Fibroblast of villous mesenchyme (primary cell): ENCODE measurements at regions not wholly inside any gene's neighbourhood (a gene's known extent, or its start where the extent isn't known, plus 50 kb on each side); places are given as distances from the start of the nearest gene placed in this dataset.

ENCODE experiments used
- DNase-seq: peaks from one replicate; pipeline ENCODE4 v3.0.0-alpha.2; 2010; ENCODE audit warnings: low read depth
- H3K4me3 ChIP-seq: 2 replicates; pipeline ENCODE4 v1.5.1; 2011; ENCODE audit warnings: low read depth, mild to moderate bottlenecking, low read length
- TF ChIP-seq, protein P1 (sequence below): IDR thresholded peaks from 2 replicates; pipeline ENCODE4 v1.5.1; 2012; ENCODE audit warnings: low read depth, mild to moderate bottlenecking, low read length; ENCODE audit not compliant: insufficient read depth

DNA sequence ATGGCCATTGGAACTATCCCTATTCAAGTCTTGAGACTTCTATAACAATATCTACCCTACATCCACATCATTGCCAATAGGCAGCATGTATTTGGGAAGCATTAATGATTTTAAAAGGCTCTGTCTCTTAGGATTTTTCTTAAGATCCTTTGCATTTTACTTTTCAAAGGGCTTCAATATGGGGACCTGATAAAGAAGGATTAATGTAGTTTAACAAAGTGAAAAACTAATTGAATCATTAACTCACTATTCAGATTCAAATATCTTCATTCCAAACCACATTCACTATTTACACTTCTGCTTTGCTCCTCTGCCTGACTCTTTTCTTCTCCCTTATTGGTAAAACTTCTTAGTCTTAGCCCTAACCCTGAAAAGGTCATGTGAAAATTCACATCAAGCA is 333.0 kb downstream of the EPHA7 start:
- TF ChIP-seq, protein P1, sequence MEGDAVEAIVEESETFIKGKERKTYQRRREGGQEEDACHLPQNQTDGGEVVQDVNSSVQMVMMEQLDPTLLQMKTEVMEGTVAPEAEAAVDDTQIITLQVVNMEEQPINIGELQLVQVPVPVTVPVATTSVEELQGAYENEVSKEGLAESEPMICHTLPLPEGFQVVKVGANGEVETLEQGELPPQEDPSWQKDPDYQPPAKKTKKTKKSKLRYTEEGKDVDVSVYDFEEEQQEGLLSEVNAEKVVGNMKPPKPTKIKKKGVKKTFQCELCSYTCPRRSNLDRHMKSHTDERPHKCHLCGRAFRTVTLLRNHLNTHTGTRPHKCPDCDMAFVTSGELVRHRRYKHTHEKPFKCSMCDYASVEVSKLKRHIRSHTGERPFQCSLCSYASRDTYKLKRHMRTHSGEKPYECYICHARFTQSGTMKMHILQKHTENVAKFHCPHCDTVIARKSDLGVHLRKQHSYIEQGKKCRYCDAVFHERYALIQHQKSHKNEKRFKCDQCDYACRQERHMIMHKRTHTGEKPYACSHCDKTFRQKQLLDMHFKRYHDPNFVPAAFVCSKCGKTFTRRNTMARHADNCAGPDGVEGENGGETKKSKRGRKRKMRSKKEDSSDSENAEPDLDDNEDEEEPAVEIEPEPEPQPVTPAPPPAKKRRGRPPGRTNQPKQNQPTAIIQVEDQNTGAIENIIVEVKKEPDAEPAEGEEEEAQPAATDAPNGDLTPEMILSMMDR: no peak
- H3K4me3 ChIP-seq: no peak overlapping the region
- no peak for DNase-seq

DNA sequence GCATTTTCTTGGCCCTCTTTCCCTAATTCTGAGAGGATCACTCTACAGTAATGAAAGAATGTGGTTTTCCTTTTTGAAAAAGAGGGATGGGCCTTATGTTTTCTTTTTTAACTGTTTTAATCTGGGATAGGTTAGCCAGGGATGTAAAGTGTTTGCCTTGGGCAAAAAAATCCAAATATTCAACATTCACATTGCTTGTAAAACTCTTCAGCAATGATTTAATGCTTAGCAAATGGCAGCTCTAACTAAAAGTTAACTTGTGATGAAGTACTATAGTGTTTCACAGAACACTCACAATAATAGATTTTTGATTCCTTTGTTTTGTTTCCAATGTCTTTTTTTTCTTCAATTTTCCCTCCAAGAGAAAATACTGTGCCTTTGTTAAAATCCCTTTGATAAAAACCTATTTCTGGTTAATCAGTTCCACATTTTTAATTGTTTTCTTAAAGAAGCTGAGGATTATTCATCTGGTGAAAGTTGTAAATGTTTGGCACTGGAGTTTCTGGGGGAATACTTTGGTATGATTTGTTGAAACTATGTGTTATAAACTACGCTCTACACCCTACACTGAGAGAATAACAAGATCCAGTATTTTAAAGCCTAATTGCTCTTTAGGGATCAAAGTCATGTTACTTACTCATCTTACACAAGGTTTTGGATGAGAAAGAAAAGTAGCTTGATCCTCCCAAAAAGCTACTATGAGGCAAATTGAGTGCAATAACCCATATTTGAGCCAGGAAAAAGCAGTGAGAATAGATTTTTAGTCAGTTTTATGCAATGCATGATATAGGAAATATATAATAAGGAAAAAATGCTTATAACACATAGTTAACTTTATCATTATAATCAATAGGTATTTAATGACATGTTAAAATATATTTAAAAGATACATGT is 335.8 kb downstream of the EPHA7 start:
- H3K4me3 ChIP-seq: no peak overlapping the region
- no peak for DNase-seq
- TF ChIP-seq, protein P1: no peak

DNA sequence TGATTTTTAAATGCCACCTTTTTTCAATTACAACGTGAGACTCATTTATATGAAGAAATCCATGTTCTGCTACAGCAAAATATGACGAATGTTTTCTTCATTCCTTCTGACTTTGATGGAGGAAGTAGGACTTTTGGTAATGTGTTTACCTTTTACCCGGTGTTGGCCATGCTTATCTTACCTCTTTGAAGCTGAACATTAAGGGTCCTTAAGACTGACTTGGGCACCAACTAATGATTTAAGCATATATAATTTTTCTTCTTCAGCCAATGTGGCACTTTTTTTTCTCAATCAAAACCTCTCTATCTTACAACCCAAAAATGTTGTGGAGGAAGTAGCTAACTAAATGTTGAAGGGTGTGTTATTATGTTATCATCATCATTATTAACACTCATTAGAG is 337.5 kb downstream of the EPHA7 start:
- H3K4me3 ChIP-seq: no peak overlapping the region
- no peak for DNase-seq
- TF ChIP-seq, protein P1: no peak

DNA sequence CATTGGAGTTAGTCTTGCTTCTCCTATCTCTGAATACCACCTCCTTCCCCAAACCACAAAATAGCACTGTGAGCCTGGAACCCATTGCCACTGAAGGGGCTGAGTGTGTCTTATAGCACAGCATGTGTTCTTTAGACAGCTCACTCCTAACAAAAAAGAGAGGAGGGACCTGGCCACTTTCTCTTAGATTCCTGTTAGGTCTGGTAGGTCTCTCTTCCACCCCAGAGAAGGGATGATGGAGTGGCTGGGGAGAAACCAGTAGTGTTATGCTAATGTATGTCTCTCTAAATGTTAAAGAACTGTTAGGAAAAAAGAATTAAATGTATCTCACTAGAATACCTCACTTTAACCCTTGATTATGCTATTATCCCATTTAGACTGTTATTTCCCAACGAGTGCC is 340.3 kb downstream of the EPHA7 start:
- no peak overlapping the region for H3K4me3 ChIP-seq
- TF ChIP-seq, protein P1: no peak
- no peak for DNase-seq

DNA sequence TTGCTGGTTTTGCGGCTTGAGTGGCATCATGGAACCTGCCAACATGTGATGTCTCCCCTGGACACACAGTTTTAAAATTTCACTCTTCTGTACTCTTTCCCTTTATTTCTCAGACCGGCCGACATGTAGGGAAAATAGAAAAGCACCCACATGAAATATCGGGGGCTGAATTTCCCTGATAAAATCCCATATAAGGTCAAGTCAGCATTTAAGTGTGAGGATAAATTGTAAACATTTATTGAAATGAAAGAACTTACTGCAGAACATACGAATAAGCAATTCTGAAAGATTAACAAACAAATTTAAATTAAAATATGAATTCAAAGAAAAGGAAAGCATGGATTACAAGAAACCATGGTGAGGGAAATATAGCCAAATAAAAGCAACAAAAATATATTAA is 345.5 kb downstream of the EPHA7 start:
- DNase-seq: no peak
- TF ChIP-seq, protein P1: no peak
- no peak overlapping the region for H3K4me3 ChIP-seq

DNA sequence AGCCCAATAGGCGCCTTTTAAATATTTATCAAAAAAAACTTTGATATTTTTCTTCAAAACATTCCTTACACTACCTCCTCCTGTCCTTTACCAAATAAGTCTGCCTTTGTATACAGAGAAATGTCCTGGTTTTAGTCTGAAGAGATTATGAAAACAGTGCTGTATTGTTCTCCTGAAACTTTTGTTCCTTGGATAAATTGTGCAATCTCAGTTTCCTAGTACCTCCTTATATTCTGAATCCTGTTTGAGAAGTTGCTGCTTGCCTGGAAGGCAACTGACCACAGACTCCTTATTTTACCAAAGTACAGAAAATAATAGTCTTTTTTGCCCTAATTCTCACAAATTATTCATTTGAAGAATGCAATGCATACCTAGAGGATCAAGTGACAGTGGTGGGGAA is 349.5 kb downstream of the EPHA7 start:
- DNase-seq: no peak
- TF ChIP-seq, protein P1: no peak
- no peak overlapping the region for H3K4me3 ChIP-seq
